ENCODE measurements at regions not wholly inside any gene's neighbourhood (a gene's known extent, or its start where the extent isn't known, plus 50 kb on each side); places are given as distances from the start of the nearest gene placed in this dataset.

- TF ChIP-seq, protein P1, sequence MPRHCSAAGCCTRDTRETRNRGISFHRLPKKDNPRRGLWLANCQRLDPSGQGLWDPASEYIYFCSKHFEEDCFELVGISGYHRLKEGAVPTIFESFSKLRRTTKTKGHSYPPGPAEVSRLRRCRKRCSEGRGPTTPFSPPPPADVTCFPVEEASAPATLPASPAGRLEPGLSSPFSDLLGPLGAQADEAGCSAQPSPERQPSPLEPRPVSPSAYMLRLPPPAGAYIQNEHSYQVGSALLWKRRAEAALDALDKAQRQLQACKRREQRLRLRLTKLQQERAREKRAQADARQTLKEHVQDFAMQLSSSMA (CRISPR knock-in tag; IDR thresholded peaks at IDR 0.05), result no peak
- TF ChIP-seq MEIS2 (IDR thresholded peaks at IDR 0.05; ENCODE audit: partially characterized antibody), result no peak
- no peak for TF ChIP-seq SMC3 (conservative IDR thresholded peaks at IDR 0.05; ENCODE audit: insufficient read depth, low read depth, low read length)
- TF ChIP-seq ZNF274 (IDR thresholded peaks at IDR 0.05; ENCODE audit: borderline replicate concordance, low read depth, low read length), result no peak
- TF ChIP-seq CTCF (IDR thresholded peaks at IDR 0.05 in 2 of 3, conservative IDR thresholded peaks at IDR 0.05 in 1 of 3; ENCODE audit: insufficient read depth in 2 of 3, low read depth in 1 of 3, low read length in 3 of 3), result no peak
- no peak for TF ChIP-seq NR2C1 (IDR thresholded peaks at IDR 0.05)
- no peak for TF ChIP-seq NR2C1 (tag; IDR thresholded peaks at IDR 0.05)
Measured at GRCh38 chr3:24937228-24937627, 442.6 kb upstream of the THRB start.

All from K562 (cell line).